ENCODE measurements at regions not wholly inside any gene's neighbourhood (a gene's known extent, or its start where the extent isn't known, plus 50 kb on each side); places are given as distances from the start of the nearest gene placed in this dataset.

DNA sequence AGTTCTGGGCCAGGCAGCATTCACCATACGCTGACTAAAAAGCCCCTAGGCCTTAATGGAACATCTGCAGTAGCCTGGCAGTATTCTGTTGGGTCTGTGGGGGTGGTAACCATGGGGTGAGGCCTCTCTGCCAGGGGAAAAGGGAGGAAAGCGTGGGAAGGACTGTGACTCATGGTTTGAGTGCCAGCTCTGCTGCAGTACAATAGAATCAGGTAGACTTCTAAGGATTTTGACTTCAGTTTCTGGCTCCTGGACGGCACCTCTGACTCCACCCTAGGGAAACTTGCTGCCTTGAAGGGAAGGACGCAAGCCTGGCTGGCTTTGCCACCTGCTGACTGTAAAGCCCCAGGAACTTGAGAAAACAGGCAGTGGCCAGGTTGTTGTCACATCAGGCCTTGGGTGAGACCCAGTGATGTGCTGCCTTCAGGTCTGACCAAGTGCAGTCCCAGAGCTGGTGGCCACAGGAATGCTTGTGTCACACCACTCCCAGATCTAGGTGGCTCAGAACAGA is 148.6 kb downstream of the SUCNR1 start:
- H4K20me1 ChIP-seq (ENCODE audit: insufficient read depth, low read length), result no peaks in the 10 kb centered on the region
- H3K9me2 ChIP-seq (replicated peaks; ENCODE audit: insufficient read depth, low read length), result no peaks in the 10 kb centered on the region
- no peak overlapping the region for H3K4me3 ChIP-seq (ENCODE audit: low read length)
- no peak overlapping the region for H3K4me2 ChIP-seq (ENCODE audit: low read depth, low read length)
- no peaks in the 10 kb centered on the region for H3K79me2 ChIP-seq (ENCODE audit: low read length)
- DNase-seq, result no peak
- no peak overlapping the region for H3K27ac ChIP-seq (ENCODE audit: low read length)
- no peaks in the 10 kb centered on the region for H3K9me3 ChIP-seq (replicated peaks; ENCODE audit: insufficient read depth, low read length)
- no peaks in the 10 kb centered on the region for H3K36me3 ChIP-seq (replicated peaks; ENCODE audit: insufficient read depth, low read length)
- no peaks in the 10 kb centered on the region for H3K27me3 ChIP-seq (replicated peaks; ENCODE audit: insufficient read depth, low read length)
- no peaks in the 10 kb centered on the region for H3K4me1 ChIP-seq (ENCODE audit: low read length)
- H3K9ac ChIP-seq (ENCODE audit: low read length), result no peak overlapping the region
- TF ChIP-seq EZH2phosphoT487 (IDR thresholded peaks at IDR 0.05; ENCODE audit: low read length) (no peak), EZH2 (optimal IDR thresholded peaks at IDR 0.05; ENCODE audit: low read depth, low read length) (no peak), CTCF (IDR thresholded peaks at IDR 0.05; ENCODE audit: low read length) (no peak)
- no peaks in the 10 kb centered on the region for H3F3A ChIP-seq (ENCODE audit: insufficient read depth, low read length)
- no peak overlapping the region for H2AFZ ChIP-seq (ENCODE audit: low read length)

DNA sequence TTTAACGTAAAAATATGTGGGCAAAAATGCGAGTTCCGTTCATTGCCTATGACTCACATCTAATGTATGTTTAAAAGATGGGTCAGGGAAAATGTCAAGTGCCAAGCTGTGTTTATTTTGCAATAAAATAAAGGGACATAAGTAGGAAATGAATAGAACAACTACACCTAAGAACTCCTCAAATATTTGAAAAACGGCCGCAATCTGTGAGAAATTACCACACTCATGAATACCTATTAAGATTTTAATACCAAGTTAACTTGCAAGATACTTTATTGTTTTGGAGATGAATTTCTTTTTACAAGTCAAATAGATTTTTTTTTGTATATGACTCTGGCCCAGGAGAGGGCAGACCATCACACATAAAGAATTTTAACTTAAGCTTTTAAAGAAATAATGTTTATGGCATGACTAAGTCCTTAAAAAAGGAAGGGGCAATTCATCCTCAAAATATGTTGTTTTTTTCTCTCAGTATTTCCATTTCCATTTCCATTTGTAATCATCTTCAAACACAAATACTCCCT is 152.7 kb downstream of the SUCNR1 start:
- H3K9me3 ChIP-seq (replicated peaks; ENCODE audit: insufficient read depth, low read length), result no peaks in the 10 kb centered on the region
- DNase-seq, result no peak
- H3K79me2 ChIP-seq (ENCODE audit: low read length), result no peaks in the 10 kb centered on the region
- H3K9ac ChIP-seq (ENCODE audit: low read length), result no peak overlapping the region
- no peaks in the 10 kb centered on the region for H3K4me1 ChIP-seq (ENCODE audit: low read length)
- H3K9me2 ChIP-seq (replicated peaks; ENCODE audit: insufficient read depth, low read length), result no peaks in the 10 kb centered on the region
- H3K36me3 ChIP-seq (replicated peaks; ENCODE audit: insufficient read depth, low read length), result no peaks in the 10 kb centered on the region
- H3K27ac ChIP-seq (ENCODE audit: low read length), result no peak overlapping the region
- H3K4me2 ChIP-seq (ENCODE audit: low read depth, low read length), result no peak overlapping the region
- H4K20me1 ChIP-seq (ENCODE audit: insufficient read depth, low read length), result no peaks in the 10 kb centered on the region
- no peaks in the 10 kb centered on the region for H3F3A ChIP-seq (ENCODE audit: insufficient read depth, low read length)
- TF ChIP-seq CTCF (IDR thresholded peaks at IDR 0.05; ENCODE audit: low read length), result no peak
- TF ChIP-seq EZH2phosphoT487 (IDR thresholded peaks at IDR 0.05; ENCODE audit: low read length), result no peak
- TF ChIP-seq EZH2 (optimal IDR thresholded peaks at IDR 0.05; ENCODE audit: low read depth, low read length), result no peak
- no peak overlapping the region for H2AFZ ChIP-seq (ENCODE audit: low read length)
- no peak overlapping the region for H3K4me3 ChIP-seq (ENCODE audit: low read length)
- H3K27me3 ChIP-seq (replicated peaks; ENCODE audit: insufficient read depth, low read length), result no peaks in the 10 kb centered on the region

DNA sequence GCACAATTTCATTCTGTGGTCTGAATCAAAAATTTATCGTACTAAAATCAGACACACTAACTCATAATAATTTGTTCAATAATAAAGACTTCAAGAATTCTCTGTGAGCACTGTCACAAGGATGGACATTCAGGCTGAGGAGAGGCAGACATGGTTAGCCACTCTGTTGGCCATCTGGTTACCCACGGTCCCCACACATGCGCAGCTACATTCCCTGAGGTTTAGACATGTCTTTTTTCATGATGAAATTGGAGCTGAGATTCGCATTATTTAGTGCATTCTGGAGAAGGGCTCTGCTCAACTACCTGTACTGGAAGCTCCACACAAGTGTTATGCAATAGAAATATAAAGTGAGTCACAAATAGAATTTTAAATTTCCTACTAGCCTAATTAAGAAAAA is 156.9 kb downstream of the SUCNR1 start:
- Histone ChIP-seq H3K9me3 (replicated peaks; ENCODE audit: insufficient read depth, low read length) (no peaks in the 10 kb centered on the region), H3K27ac (ENCODE audit: low read length) (no peak overlapping the region), H3K9ac (ENCODE audit: low read length) (no peak overlapping the region), H4K20me1 (ENCODE audit: insufficient read depth, low read length) (no peaks in the 10 kb centered on the region), H3K27me3 (replicated peaks; ENCODE audit: insufficient read depth, low read length) (no peaks in the 10 kb centered on the region), H3K9me2 (replicated peaks; ENCODE audit: insufficient read depth, low read length) (no peaks in the 10 kb centered on the region), H2AFZ (ENCODE audit: low read length) (no peak overlapping the region), H3F3A (ENCODE audit: insufficient read depth, low read length) (no peaks in the 10 kb centered on the region), H3K36me3 (replicated peaks; ENCODE audit: insufficient read depth, low read length) (no peaks in the 10 kb centered on the region), H3K4me1 (ENCODE audit: low read length) (no peaks in the 10 kb centered on the region), H3K4me3 (ENCODE audit: low read length) (no peak overlapping the region), H3K4me2 (ENCODE audit: low read depth, low read length) (no peak overlapping the region), H3K79me2 (ENCODE audit: low read length) (no peaks in the 10 kb centered on the region)
- DNase-seq, result no peak
- TF ChIP-seq EZH2phosphoT487 (IDR thresholded peaks at IDR 0.05; ENCODE audit: low read length) (no peak), CTCF (IDR thresholded peaks at IDR 0.05; ENCODE audit: low read length) (no peak), EZH2 (optimal IDR thresholded peaks at IDR 0.05; ENCODE audit: low read depth, low read length) (no peak)

Data from MM.1S (cell line).